Limb (tissue), 2 donors: ENCODE measurements at regions not wholly inside any gene's neighbourhood (a gene's known extent, or its start where the extent isn't known, plus 50 kb on each side); places are given as distances from the start of the nearest gene placed in this dataset.
"Not testable (repeated sequence)": the region's sequence is repeated elsewhere in the genome, so short reads cannot be mapped to it uniquely, and the experiment has no call there.

ENCODE experiments used
- DNase-seq, 2 donors: peaks; one replicate each; pipeline ENCODE4 v3.0.0-alpha.2; 2016; ENCODE audit errors: extremely low spot score in 2 of 2

- no peak for DNase-seq
Measured at GRCh38 chr9:19885608-19886007, 96.8 kb upstream of the SLC24A2 start.

- DNase-seq, result no peak
Measured at GRCh38 chr9:19879062-19879461, 90.2 kb upstream of the SLC24A2 start.

GRCh38 chr9:19876569-19877316, 87.9 kb upstream of the SLC24A2 start:
- DNase-seq, result no peak

- DNase-seq, result peak in 1 of 2 donors; percentile 24
Measured at GRCh38 chr9:19875291-19875920, 86.6 kb upstream of the SLC24A2 start.

GRCh38 chr9:19873188-19873587, 84.4 kb upstream of the SLC24A2 start:
- DNase-seq, result not testable (repeated sequence)

GRCh38 chr9:19870988-19871387, 82.2 kb upstream of the SLC24A2 start:
- no peak for DNase-seq

GRCh38 chr9:19840953-19841352, 52.1 kb upstream of the SLC24A2 start:
- DNase-seq, result no peak
